ENCODE measurements at regions not wholly inside any gene's neighbourhood (a gene's known extent, or its start where the extent isn't known, plus 50 kb on each side); places are given as distances from the start of the nearest gene placed in this dataset.

GRCh38 chr10:71128311-71128980, 83.9 kb upstream of the UNC5B start (continued):
- no peak for TF ChIP-seq ZNF592 (IDR thresholded peaks at IDR 0.05)
- no peak for TF ChIP-seq ARID4B (CRISPR knock-in tag; IDR thresholded peaks at IDR 0.05)
- TF ChIP-seq ZBTB43 (CRISPR knock-in tag; IDR thresholded peaks at IDR 0.05) = no peak
- TF ChIP-seq ZNF239 (CRISPR knock-in tag; IDR thresholded peaks at IDR 0.05) = no peak
- 0 out of 2 replicates have a peak, but pooled peaks have one; percentile 43 for TF ChIP-seq ELF2 (CRISPR knock-in tag; IDR thresholded peaks at IDR 0.05)
- TF ChIP-seq MBD2 (IDR thresholded peaks at IDR 0.05; ENCODE audit: borderline replicate concordance, low read depth) = no peak
- peak; percentile 49 for TF ChIP-seq ELF1 (tag; IDR thresholded peaks at IDR 0.05)
- TF ChIP-seq ATF4 (CRISPR knock-in tag; IDR thresholded peaks at IDR 0.05) = 0 out of 2 replicates have a peak, but pooled peaks have one; percentile 9
- no peak for TF ChIP-seq NR0B1 (IDR thresholded peaks at IDR 0.05; ENCODE audit: partially characterized antibody)
- no peak for TF ChIP-seq BCLAF1 (IDR thresholded peaks at IDR 0.05; ENCODE audit: borderline replicate concordance in 1 of 2, control insufficient read depth in 1 of 2, low read depth in 2 of 2, low read length in 1 of 2)
- TF ChIP-seq ZEB2 (IDR thresholded peaks at IDR 0.05) = no peak

All from K562 (cell line).